Urinary bladder (tissue), 3 donors: ENCODE measurements at regions not wholly inside any gene's neighbourhood (a gene's known extent, or its start where the extent isn't known, plus 50 kb on each side); places are given as distances from the start of the nearest gene placed in this dataset.

Experiments
- DNase-seq: peaks from one replicate; pipeline ENCODE4 v3.0.0-alpha.2; 2015; ENCODE audit errors: extremely low spot score
- H3K27ac ChIP-seq: one replicate; pipeline ENCODE4 v1.5.1; 2013; ENCODE audit warnings: low read depth, mild to moderate bottlenecking, moderate library complexity
- H3K36me3 ChIP-seq: one replicate; pipeline ENCODE4 v1.6.1; 2013; ENCODE audit warnings: mild to moderate bottlenecking, moderate library complexity; ENCODE audit not compliant: insufficient read depth
- H3K4me1 ChIP-seq: one replicate; pipeline ENCODE4 v1.6.1; 2013; ENCODE audit warnings: mild to moderate bottlenecking, moderate library complexity; ENCODE audit not compliant: insufficient read depth
- H3K4me3 ChIP-seq: one replicate; pipeline ENCODE4 v1.5.1; 2013; ENCODE audit warnings: low read depth, low read length
- WGBS: extraction: QIAGEN DNeasy Blood & Tissue Kit; methylation state at CpG from one replicate; pipeline ENCODE4 v1.1.7; 2013; 5-methylcytosine and 5-hydroxymethylcytosine counted together
- donor health status: healthy with polysubstance abuse.
- donor health status: healthy.

- H3K36me3 ChIP-seq = no peaks in the 10 kb centered on the region
- no peak overlapping the region for H3K27ac ChIP-seq
- 85% methylated on average over 3 of the region's 3 CpGs for WGBS
- H3K4me1 ChIP-seq = no peaks in the 10 kb centered on the region
- no peak for DNase-seq
- H3K4me3 ChIP-seq = no peak overlapping the region
Observed at GRCh38 chrX:116111497-116111896, 59.0 kb upstream of the AGTR2 start.

GRCh38 chrX:116111934-116112595 lies 58.5 kb upstream of the AGTR2 start:
- WGBS = 80% methylated on average over 1 of the region's 1 CpG
- no peak overlapping the region for H3K4me3 ChIP-seq
- no peaks in the 10 kb centered on the region for H3K4me1 ChIP-seq
- H3K27ac ChIP-seq = no peak overlapping the region
- DNase-seq = no peak
- H3K36me3 ChIP-seq = no peaks in the 10 kb centered on the region

GRCh38 chrX:116114999-116115398 lies 55.5 kb upstream of the AGTR2 start:
- no peak overlapping the region for H3K4me3 ChIP-seq
- H3K27ac ChIP-seq = no peak overlapping the region
- no peaks in the 10 kb centered on the region for H3K4me1 ChIP-seq
- H3K36me3 ChIP-seq = no peaks in the 10 kb centered on the region
- peak; percentile 1 for DNase-seq
